ENCODE measurements at regions not wholly inside any gene's neighbourhood (a gene's known extent, or its start where the extent isn't known, plus 50 kb on each side); places are given as distances from the start of the nearest gene placed in this dataset.
"Not testable (repeated sequence)": the region's sequence is repeated elsewhere in the genome, so short reads cannot be mapped to it uniquely, and the experiment has no call there.

GRCh38 chr4:173963523-173963922 lies 319.9 kb downstream of the FBXO8 start:
- not testable (repeated sequence) for TF ChIP-seq CTCF (IDR thresholded peaks at IDR 0.05; ENCODE audit: low read depth, low read length, poor library complexity, severe bottlenecking); EZH2phosphoT487 (IDR thresholded peaks at IDR 0.05; ENCODE audit: borderline replicate concordance, low read length)
